ENCODE measurements at regions not wholly inside any gene's neighbourhood (a gene's known extent, or its start where the extent isn't known, plus 50 kb on each side); places are given as distances from the start of the nearest gene placed in this dataset.
"Not testable (repeated sequence)": the region's sequence is repeated elsewhere in the genome, so short reads cannot be mapped to it uniquely, and the experiment has no call there.

- DNase-seq: no peak
- ATAC-seq: no peak
- POLR2A ChIA-PET: no interaction called here
- no peak overlapping the region for H3K4me3 Mint-ChIP-seq
- H3K4me1 Mint-ChIP-seq: no peaks in the 10 kb centered on the region
- no peaks in the 10 kb centered on the region for H3K36me3 Mint-ChIP-seq
- H3K9me3 Mint-ChIP-seq: peaks cover 0 to 11% (median 0%) of the 10 kb centered on the region in 9 donors
- H3K27ac Mint-ChIP-seq: no peak overlapping the region
- no peaks in the 10 kb centered on the region for H3K27me3 Mint-ChIP-seq
These were observed 800.7 kb upstream of the GRM7 start for GRCh38 chr3:6060251-6060650.

- DNase-seq (no peak), ATAC-seq (no peak)
- Mint-ChIP-seq H3K4me3 (no peak overlapping the region), H3K27me3 (no peaks in the 10 kb centered on the region), H3K36me3 (no peaks in the 10 kb centered on the region), H3K27ac (no peak overlapping the region), H3K4me1 (no peaks in the 10 kb centered on the region), H3K9me3 (peaks cover 0 to 11% (median 0%) of the 10 kb centered on the region in 9 donors)
- POLR2A ChIA-PET: no interaction called here
These were observed 798.4 kb upstream of the GRM7 start for GRCh38 chr3:6062261-6063187.

GRCh38 chr3:6066397-6066796 lies 794.5 kb upstream of the GRM7 start:
- Mint-ChIP-seq H3K9me3 (peaks cover 0 to 11% (median 0%) of the 10 kb centered on the region in 9 donors), H3K27ac (no peak overlapping the region)

GRCh38 chr3:6066868-6067578 lies 793.9 kb upstream of the GRM7 start:
- H3K4me3 Mint-ChIP-seq, ATAC-seq, H3K36me3 Mint-ChIP-seq, H3K4me1 Mint-ChIP-seq, H3K9me3 Mint-ChIP-seq, H3K27ac Mint-ChIP-seq, POLR2A ChIA-PET, H3K27me3 Mint-ChIP-seq, DNase-seq: not testable (repeated sequence)

More at GRCh38 chr3:6066397-6066796, 794.5 kb upstream of the GRM7 start:
- no peak for DNase-seq
- POLR2A ChIA-PET: no interaction called here
- Mint-ChIP-seq H3K4me1 (no peaks in the 10 kb centered on the region), H3K36me3 (no peaks in the 10 kb centered on the region), H3K27me3 (no peaks in the 10 kb centered on the region), H3K4me3 (no peak overlapping the region)
- ATAC-seq: no peak

- Mint-ChIP-seq H3K4me3 (no peak overlapping the region), H3K27me3 (no peaks in the 10 kb centered on the region), H3K27ac (no peak overlapping the region), H3K36me3 (no peaks in the 10 kb centered on the region), H3K4me1 (no peaks in the 10 kb centered on the region), H3K9me3 (peaks cover 0 to 27% (median 11%) of the 10 kb centered on the region in 9 donors)
- DNase-seq (no peak), ATAC-seq (no peak)
- POLR2A ChIA-PET: no interaction called here
These were observed 786.0 kb upstream of the GRM7 start for GRCh38 chr3:6074952-6075351.

GRCh38 chr3:6078436-6078835 lies 782.5 kb upstream of the GRM7 start:
- Mint-ChIP-seq H3K4me3 (no peak overlapping the region), H3K36me3 (no peaks in the 10 kb centered on the region), H3K27ac (no peak overlapping the region), H3K27me3 (no peaks in the 10 kb centered on the region), H3K4me1 (no peaks in the 10 kb centered on the region), H3K9me3 (peaks cover 5 to 34% (median 12%) of the 10 kb centered on the region in 9 donors)
- ATAC-seq: no peak
- POLR2A ChIA-PET: no interaction called here
- DNase-seq: no peak

GRCh38 chr3:6079011-6079410 lies 781.9 kb upstream of the GRM7 start:
- no peak overlapping the region for H3K4me3 Mint-ChIP-seq
- DNase-seq (no peak), ATAC-seq (no peak)
- no peaks in the 10 kb centered on the region for H3K36me3 Mint-ChIP-seq
- H3K4me1 Mint-ChIP-seq: no peaks in the 10 kb centered on the region
- no peaks in the 10 kb centered on the region for H3K27me3 Mint-ChIP-seq
- POLR2A ChIA-PET: no interaction called here
- peaks cover 6 to 35% (median 13%) of the 10 kb centered on the region in 9 donors for H3K9me3 Mint-ChIP-seq
- H3K27ac Mint-ChIP-seq: no peak overlapping the region

- POLR2A ChIA-PET: no interaction called here
- no peaks in the 10 kb centered on the region for H3K36me3 Mint-ChIP-seq
These were observed 781.2 kb upstream of the GRM7 start for GRCh38 chr3:6079561-6080179.

GRCh38 chr3:6088433-6088832 lies 772.5 kb upstream of the GRM7 start:
- H3K27me3 Mint-ChIP-seq: no peaks in the 10 kb centered on the region
- ATAC-seq: no peak
- H3K9me3 Mint-ChIP-seq: peaks cover 0 to 11% (median 2%) of the 10 kb centered on the region in 9 donors

More at GRCh38 chr3:6079561-6080179, 781.2 kb upstream of the GRM7 start:
- Mint-ChIP-seq H3K9me3 (peaks cover 4 to 36% (median 13%) of the 10 kb centered on the region in 9 donors), H3K27ac (no peak overlapping the region), H3K27me3 (no peaks in the 10 kb centered on the region), H3K4me3 (no peak overlapping the region), H3K4me1 (no peaks in the 10 kb centered on the region)
- DNase-seq (no peak), ATAC-seq (no peak)

GRCh38 chr3:6089780-6090179 lies 771.1 kb upstream of the GRM7 start:
- no peak for DNase-seq
- no peaks in the 10 kb centered on the region for H3K27me3 Mint-ChIP-seq
- POLR2A ChIA-PET: no interaction called here
- no peaks in the 10 kb centered on the region for H3K36me3 Mint-ChIP-seq
- no peaks in the 10 kb centered on the region for H3K4me1 Mint-ChIP-seq
- ATAC-seq: no peak
- no peak overlapping the region for H3K4me3 Mint-ChIP-seq
- H3K27ac Mint-ChIP-seq: no peak overlapping the region
- peaks cover 0 to 9% (median 0%) of the 10 kb centered on the region in 9 donors for H3K9me3 Mint-ChIP-seq

More at GRCh38 chr3:6088433-6088832, 772.5 kb upstream of the GRM7 start:
- no peak for DNase-seq
- H3K4me3 Mint-ChIP-seq: no peak overlapping the region
- POLR2A ChIA-PET: no interaction called here
- no peaks in the 10 kb centered on the region for H3K4me1 Mint-ChIP-seq
- no peak overlapping the region for H3K27ac Mint-ChIP-seq
- no peaks in the 10 kb centered on the region for H3K36me3 Mint-ChIP-seq

GRCh38 chr3:6091262-6091661 lies 769.7 kb upstream of the GRM7 start:
- POLR2A ChIA-PET: no interaction called here
- no peaks in the 10 kb centered on the region for H3K36me3 Mint-ChIP-seq
- H3K9me3 Mint-ChIP-seq: peaks cover 0 to 9% (median 0%) of the 10 kb centered on the region in 9 donors
- H3K27ac Mint-ChIP-seq: no peak overlapping the region
- no peaks in the 10 kb centered on the region for H3K4me1 Mint-ChIP-seq
- no peak for DNase-seq
- ATAC-seq: no peak
- no peak overlapping the region for H3K4me3 Mint-ChIP-seq
- no peaks in the 10 kb centered on the region for H3K27me3 Mint-ChIP-seq

GRCh38 chr3:6095006-6095405 lies 765.9 kb upstream of the GRM7 start:
- ATAC-seq (no peak), DNase-seq (no peak)
- POLR2A ChIA-PET: no interaction called here
- Mint-ChIP-seq H3K36me3 (no peaks in the 10 kb centered on the region), H3K4me3 (no peak overlapping the region), H3K27ac (no peak overlapping the region), H3K27me3 (no peaks in the 10 kb centered on the region), H3K9me3 (peaks cover 0 to 22% (median 0%) of the 10 kb centered on the region in 9 donors), H3K4me1 (no peaks in the 10 kb centered on the region)

- H3K9me3 Mint-ChIP-seq: peaks cover 0 to 30% (median 0%) of the 10 kb centered on the region in 9 donors
- ATAC-seq: no peak
- H3K4me1 Mint-ChIP-seq: no peaks in the 10 kb centered on the region
- H3K4me3 Mint-ChIP-seq: no peak overlapping the region
- no peak for DNase-seq
- no peaks in the 10 kb centered on the region for H3K36me3 Mint-ChIP-seq
- H3K27me3 Mint-ChIP-seq: no peaks in the 10 kb centered on the region
- no peak overlapping the region for H3K27ac Mint-ChIP-seq
- POLR2A ChIA-PET: no interaction called here
These were observed 763.9 kb upstream of the GRM7 start for GRCh38 chr3:6097021-6097420.

Data from naive thymus-derived CD8-positive, alpha-beta T cell (primary cell).